ENCODE measurements at regions not wholly inside any gene's neighbourhood (a gene's known extent, or its start where the extent isn't known, plus 50 kb on each side); places are given as distances from the start of the nearest gene placed in this dataset.
"Not testable (repeated sequence)": the region's sequence is repeated elsewhere in the genome, so short reads cannot be mapped to it uniquely, and the experiment has no call there.

- no peak overlapping the region for H3K4me3 ChIP-seq (ENCODE audit: low read depth, low read length)
Measured at GRCh38 chr5:104903941-104904340, 1341.4 kb upstream of the NUDT12 start.

- H3K4me3 ChIP-seq (ENCODE audit: low read depth, low read length): no peak overlapping the region
Measured at GRCh38 chr5:104891596-104891995, 1329.0 kb upstream of the NUDT12 start.

- H3K4me3 ChIP-seq (ENCODE audit: low read depth, low read length): no peak overlapping the region
Measured at GRCh38 chr5:104890767-104891166, 1328.2 kb upstream of the NUDT12 start.

GRCh38 chr5:104859437-104859836, 1296.8 kb upstream of the NUDT12 start:
- no peak overlapping the region for H3K4me3 ChIP-seq (ENCODE audit: low read depth, low read length)

- H3K4me3 ChIP-seq (ENCODE audit: low read depth, low read length): not testable (repeated sequence)
Measured at GRCh38 chr5:104852099-104852498, 1289.5 kb upstream of the NUDT12 start.

GRCh38 chr5:104845541-104845940, 1283.0 kb upstream of the NUDT12 start:
- H3K4me3 ChIP-seq (ENCODE audit: low read depth, low read length): no peak overlapping the region

GRCh38 chr5:104843822-104844221, 1281.2 kb upstream of the NUDT12 start:
- H3K4me3 ChIP-seq (ENCODE audit: low read depth, low read length): no peak overlapping the region

- H3K4me3 ChIP-seq (ENCODE audit: low read depth, low read length): no peak overlapping the region
Measured at GRCh38 chr5:104840284-104840683, 1277.7 kb upstream of the NUDT12 start.

GRCh38 chr5:104831515-104831914, 1268.9 kb upstream of the NUDT12 start:
- not testable (repeated sequence) for H3K4me3 ChIP-seq (ENCODE audit: low read depth, low read length)

GRCh38 chr5:104821606-104822005, 1259.0 kb upstream of the NUDT12 start:
- H3K4me3 ChIP-seq (ENCODE audit: low read depth, low read length): no peak overlapping the region

- no peak overlapping the region for H3K4me3 ChIP-seq (ENCODE audit: low read depth, low read length)
Measured at GRCh38 chr5:104817127-104817526, 1254.5 kb upstream of the NUDT12 start.

- H3K4me3 ChIP-seq (ENCODE audit: low read depth, low read length): no peak overlapping the region
Measured at GRCh38 chr5:104815212-104815611, 1252.6 kb upstream of the NUDT12 start.

- H3K4me3 ChIP-seq (ENCODE audit: low read depth, low read length): no peak overlapping the region
Measured at GRCh38 chr5:104800440-104801048, 1238.0 kb upstream of the NUDT12 start.

GRCh38 chr5:104793755-104794080, 1231.1 kb upstream of the NUDT12 start:
- no peak overlapping the region for H3K4me3 ChIP-seq (ENCODE audit: low read depth, low read length)

- no peak overlapping the region for H3K4me3 ChIP-seq (ENCODE audit: low read depth, low read length)
Measured at GRCh38 chr5:104793031-104793754, 1230.6 kb upstream of the NUDT12 start.

- H3K4me3 ChIP-seq (ENCODE audit: low read depth, low read length): no peak overlapping the region
Measured at GRCh38 chr5:104789366-104789765, 1226.8 kb upstream of the NUDT12 start.

GRCh38 chr5:104785097-104785496, 1222.5 kb upstream of the NUDT12 start:
- H3K4me3 ChIP-seq (ENCODE audit: low read depth, low read length): no peak overlapping the region

GRCh38 chr5:104774372-104774771, 1211.8 kb upstream of the NUDT12 start:
- H3K4me3 ChIP-seq (ENCODE audit: low read depth, low read length): no peak overlapping the region

- no peak overlapping the region for H3K4me3 ChIP-seq (ENCODE audit: low read depth, low read length)
Measured at GRCh38 chr5:104764197-104764596, 1201.6 kb upstream of the NUDT12 start.

- no peak overlapping the region for H3K4me3 ChIP-seq (ENCODE audit: low read depth, low read length)
Measured at GRCh38 chr5:104763216-104763615, 1200.6 kb upstream of the NUDT12 start.

- H3K4me3 ChIP-seq (ENCODE audit: low read depth, low read length): no peak overlapping the region
Measured at GRCh38 chr5:104757915-104758314, 1195.3 kb upstream of the NUDT12 start.

GRCh38 chr5:104755806-104756205, 1193.2 kb upstream of the NUDT12 start:
- H3K4me3 ChIP-seq (ENCODE audit: low read depth, low read length): no peak overlapping the region
